Prostate gland (tissue), 2 donors: ENCODE measurements at regions not wholly inside any gene's neighbourhood (a gene's known extent, or its start where the extent isn't known, plus 50 kb on each side); places are given as distances from the start of the nearest gene placed in this dataset.
A peak's percentile ranks its signal among the peaks of the same experiment; 100 is the strongest.

Experiments used
- DNase-seq: peaks from one replicate; pipeline ENCODE4 v3.0.0-alpha.2; 2019; ENCODE audit warnings: low spot score
- H3K27ac ChIP-seq, 2 donors: fragments of 200-600 bp; sonication (generic); 2 replicates each; pipeline ENCODE4 v1.5.1; 2017 to 2019
- H3K27me3 ChIP-seq: fragments of 200-600 bp; sonication (generic); replicated peaks from 2 replicates; pipeline ENCODE4 v1.5.1; 2019; ENCODE audit not compliant: insufficient read depth
- H3K36me3 ChIP-seq, 2 donors: fragments of 200-600 bp; sonication (generic); 1 replicate in 1 of 2; 2 replicates in 1 of 2; pipeline versions ENCODE4 v1.5.1 to v1.8.1; 2017 to 2019
- H3K4me1 ChIP-seq: fragments of 200-600 bp; sonication (generic); replicated peaks from 2 replicates; pipeline ENCODE4 v1.5.1; 2019
- H3K4me3 ChIP-seq, 2 donors: fragments of 200-600 bp; sonication (generic); 2 replicates each; pipeline ENCODE4 v1.5.1; 2017 to 2019
- H3K9me3 ChIP-seq: fragments of 200-600 bp; sonication (generic); 2 replicates; pipeline ENCODE4 v1.5.1; 2017
- POLR2A ChIP-seq: fragments of 450-650 bp; IDR thresholded peaks from one replicate; pipeline ENCODE4 v1.6.1; 2016; ENCODE audit warnings: antibody characterized with exemption, mild to moderate bottlenecking
- POLR2AphosphoS5 ChIP-seq: sonication (generic); formaldehyde crosslinking; IDR thresholded peaks from one replicate; pipeline ENCODE4 v1.6.1; 2017; ENCODE audit warnings: antibody characterized with exemption
- WGBS: methylation state at CpG from one replicate; pipeline ENCODE4 v1.1.5; 2018; 5-methylcytosine and 5-hydroxymethylcytosine counted together
- intact Hi-C: fragments of 100-400 bp; cut with DNase I; formaldehyde crosslinking; loops from one replicate; pipeline ENCODE4 v1.14.2; 2022
- TF ChIP-seq, protein P1 (sequence below), 4 experiments: fragments of 200-600 bp in 2 of 4; fragments of 450-650 bp in 2 of 4; sonication (generic) in 2 of 4; IDR thresholded peaks; 1 replicate in 3 of 4; 2 replicates in 1 of 4; pipeline ENCODE4 v1.5.1; 2016 to 2019; ENCODE audit warnings: antibody characterized with exemption in 4 of 4, mild to moderate bottlenecking in 2 of 4, moderate library complexity in 2 of 4

DNA sequence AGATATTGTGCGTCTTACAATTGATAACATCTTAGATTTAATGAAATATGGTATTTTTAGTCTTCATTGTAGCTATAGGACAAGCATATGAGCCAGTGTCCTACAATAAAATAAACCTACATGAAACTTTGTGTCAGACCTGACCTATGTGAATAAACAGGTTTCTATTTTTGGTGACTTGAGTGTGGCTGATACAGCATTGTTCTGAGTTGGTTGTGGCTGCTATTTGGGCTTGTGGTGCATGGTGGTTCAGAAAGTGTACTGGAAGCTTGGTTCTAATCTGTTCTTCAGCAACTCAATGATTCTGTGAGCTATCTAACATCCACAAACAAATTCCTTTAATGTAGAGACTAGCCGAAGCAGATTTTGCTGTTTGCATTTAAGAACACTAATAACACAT lies 64.9 kb upstream of the MAP2 start:
- no peak for DNase-seq
- Histone ChIP-seq H3K36me3 (no peaks in the 10 kb centered on the region), H3K9me3 (no peaks in the 10 kb centered on the region), H3K4me3 (no peak overlapping the region), H3K27me3 (no peaks in the 10 kb centered on the region), H3K27ac (no peak overlapping the region), H3K4me1 (no peaks in the 10 kb centered on the region)
- 81% methylated on average over 2 of the region's 2 CpGs for WGBS
- intact Hi-C loops, result no loop called here
- no peak for TF ChIP-seq POLR2A

DNA sequence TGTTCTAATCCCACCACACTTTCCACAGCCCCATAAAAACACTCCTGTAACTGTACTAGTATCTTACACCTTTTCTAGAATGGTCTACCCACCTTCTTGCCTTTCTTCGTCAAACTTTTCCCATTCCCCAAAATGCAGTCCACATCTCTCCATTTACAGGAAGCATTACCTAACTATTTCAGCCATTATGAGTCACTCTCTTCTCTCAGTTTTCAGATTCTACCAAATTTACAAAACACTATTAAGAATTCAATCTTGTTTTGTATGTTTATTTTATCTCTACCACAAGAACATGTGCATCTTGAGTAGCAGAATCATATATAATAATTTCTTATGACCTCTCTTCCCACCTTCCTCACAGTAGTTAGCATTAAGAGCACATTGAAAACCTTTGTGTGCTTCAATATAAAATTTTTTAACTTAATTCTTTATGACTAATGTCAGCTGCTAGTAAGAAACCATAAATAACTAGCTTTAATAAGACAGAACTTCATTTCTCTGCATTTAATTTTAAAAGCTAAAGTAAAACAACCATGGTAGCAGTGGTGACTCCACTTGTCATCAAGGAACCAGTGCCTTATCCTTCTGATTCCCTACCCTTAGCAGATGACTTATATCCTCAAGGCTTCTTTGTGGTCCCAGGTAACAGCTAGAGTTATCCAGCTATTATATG lies 56.6 kb upstream of the MAP2 start:
- no peaks in the 10 kb centered on the region for H3K4me1 ChIP-seq
- H3K27me3 ChIP-seq, result no peaks in the 10 kb centered on the region
- 95% methylated on average over 1 of the region's 1 CpG for WGBS
- intact Hi-C loops, result no loop called here
- no peak overlapping the region for H3K27ac ChIP-seq
- no peaks in the 10 kb centered on the region for H3K9me3 ChIP-seq
- DNase-seq, result no peak
- H3K36me3 ChIP-seq, result no peaks in the 10 kb centered on the region
- TF ChIP-seq POLR2A (no peak), POLR2AphosphoS5 (no peak)
- TF ChIP-seq, protein P1, sequence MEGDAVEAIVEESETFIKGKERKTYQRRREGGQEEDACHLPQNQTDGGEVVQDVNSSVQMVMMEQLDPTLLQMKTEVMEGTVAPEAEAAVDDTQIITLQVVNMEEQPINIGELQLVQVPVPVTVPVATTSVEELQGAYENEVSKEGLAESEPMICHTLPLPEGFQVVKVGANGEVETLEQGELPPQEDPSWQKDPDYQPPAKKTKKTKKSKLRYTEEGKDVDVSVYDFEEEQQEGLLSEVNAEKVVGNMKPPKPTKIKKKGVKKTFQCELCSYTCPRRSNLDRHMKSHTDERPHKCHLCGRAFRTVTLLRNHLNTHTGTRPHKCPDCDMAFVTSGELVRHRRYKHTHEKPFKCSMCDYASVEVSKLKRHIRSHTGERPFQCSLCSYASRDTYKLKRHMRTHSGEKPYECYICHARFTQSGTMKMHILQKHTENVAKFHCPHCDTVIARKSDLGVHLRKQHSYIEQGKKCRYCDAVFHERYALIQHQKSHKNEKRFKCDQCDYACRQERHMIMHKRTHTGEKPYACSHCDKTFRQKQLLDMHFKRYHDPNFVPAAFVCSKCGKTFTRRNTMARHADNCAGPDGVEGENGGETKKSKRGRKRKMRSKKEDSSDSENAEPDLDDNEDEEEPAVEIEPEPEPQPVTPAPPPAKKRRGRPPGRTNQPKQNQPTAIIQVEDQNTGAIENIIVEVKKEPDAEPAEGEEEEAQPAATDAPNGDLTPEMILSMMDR (IDR thresholded peaks at IDR 0.05), result no peak
- no peak overlapping the region for H3K4me3 ChIP-seq

DNA sequence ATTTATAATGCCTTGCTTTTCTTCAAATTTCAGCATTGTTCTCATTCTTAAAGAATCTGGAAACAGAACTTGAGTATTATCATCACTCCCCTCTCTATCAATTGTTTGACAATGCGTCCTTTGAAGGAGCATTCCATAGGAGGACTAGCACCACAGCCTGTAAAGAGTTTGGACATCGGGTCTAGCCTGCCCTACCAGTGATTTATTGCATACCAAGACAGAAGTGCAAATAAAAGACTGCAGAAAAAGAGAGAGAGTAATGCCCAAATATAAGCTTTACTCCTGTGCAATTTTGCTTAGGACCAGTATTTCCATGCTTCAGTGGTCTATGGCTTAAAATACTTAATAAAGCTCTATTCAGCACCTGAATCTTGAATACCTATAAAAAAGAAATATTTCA lies 55.4 kb upstream of the MAP2 start:
- intact Hi-C loops, result no loop called here

DNA sequence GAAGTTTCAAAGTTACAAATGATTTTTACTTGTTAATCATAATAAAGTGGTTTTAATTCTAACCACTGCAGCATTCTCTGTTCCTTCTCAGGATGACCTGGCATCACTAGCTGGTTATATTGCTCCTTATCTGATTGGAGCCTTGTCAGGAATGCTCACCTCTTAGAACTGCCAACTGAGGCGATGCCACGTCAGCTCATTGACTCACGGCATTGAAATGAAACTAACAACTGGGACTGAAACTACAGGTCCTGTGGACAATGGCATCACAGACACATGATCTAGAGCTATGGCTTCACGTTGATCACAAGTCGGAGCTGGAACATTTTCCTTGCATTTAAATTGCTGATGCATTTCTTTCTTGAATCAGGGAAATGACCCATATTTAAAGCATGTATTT lies 54.9 kb upstream of the MAP2 start:
- Histone ChIP-seq H3K4me3 (no peak overlapping the region), H3K4me1 (no peaks in the 10 kb centered on the region), H3K27me3 (no peaks in the 10 kb centered on the region), H3K27ac (peak overlapping the region; percentile 59 to 85), H3K9me3 (no peaks in the 10 kb centered on the region), H3K36me3 (no peaks in the 10 kb centered on the region)
- TF ChIP-seq POLR2A (no peak), POLR2AphosphoS5 (peak; percentile 98)
- 2% methylated on average over 5 of the region's 5 CpGs for WGBS
- peak; percentile 95 for DNase-seq
- intact Hi-C loops, result no loop called here

More for the DNA sequence above, 55.4 kb upstream of the MAP2 start:
- Histone ChIP-seq H3K4me3 (no peak overlapping the region), H3K9me3 (no peaks in the 10 kb centered on the region), H3K36me3 (no peaks in the 10 kb centered on the region), H3K4me1 (no peaks in the 10 kb centered on the region), H3K27ac (peak overlapping the region in 1 of 2 donors; percentile 59), H3K27me3 (no peaks in the 10 kb centered on the region)
- DNase-seq, result peak; percentile 27
- TF ChIP-seq POLR2A, result no peak
- TF ChIP-seq, protein P1 (IDR thresholded peaks at IDR 0.05), result no peak
- no peak for TF ChIP-seq POLR2AphosphoS5
- WGBS, result 10% methylated on average over 2 of the region's 2 CpGs

DNA sequence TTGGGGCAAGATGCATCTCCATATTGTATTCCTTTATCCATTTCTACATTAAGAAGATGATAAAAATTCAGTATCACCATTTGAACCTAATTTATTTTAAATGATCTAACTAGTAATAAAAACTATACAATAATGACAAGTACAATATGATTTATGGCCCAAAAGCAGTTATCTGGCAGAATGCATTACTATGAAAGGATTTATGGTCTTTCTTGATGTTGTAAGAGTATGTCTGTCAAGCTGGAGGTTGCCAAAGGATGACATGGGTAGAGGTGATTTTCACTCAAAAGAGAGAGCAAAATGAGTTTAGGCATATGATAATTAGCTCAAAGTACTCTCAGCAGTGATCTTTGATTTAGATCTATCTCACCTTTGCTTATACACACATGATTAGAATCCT lies 54.2 kb upstream of the MAP2 start:
- Histone ChIP-seq H3K27ac (peak overlapping the region; percentile 59 to 85), H3K27me3 (no peaks in the 10 kb centered on the region), H3K9me3 (no peaks in the 10 kb centered on the region), H3K4me3 (no peak overlapping the region), H3K4me1 (no peaks in the 10 kb centered on the region), H3K36me3 (no peaks in the 10 kb centered on the region)
- intact Hi-C loops, result no loop called here
- DNase-seq, result no peak
- TF ChIP-seq POLR2AphosphoS5, result no peak
- TF ChIP-seq, protein P1 (IDR thresholded peaks at IDR 0.05), result no peak
- TF ChIP-seq POLR2A, result no peak

DNA sequence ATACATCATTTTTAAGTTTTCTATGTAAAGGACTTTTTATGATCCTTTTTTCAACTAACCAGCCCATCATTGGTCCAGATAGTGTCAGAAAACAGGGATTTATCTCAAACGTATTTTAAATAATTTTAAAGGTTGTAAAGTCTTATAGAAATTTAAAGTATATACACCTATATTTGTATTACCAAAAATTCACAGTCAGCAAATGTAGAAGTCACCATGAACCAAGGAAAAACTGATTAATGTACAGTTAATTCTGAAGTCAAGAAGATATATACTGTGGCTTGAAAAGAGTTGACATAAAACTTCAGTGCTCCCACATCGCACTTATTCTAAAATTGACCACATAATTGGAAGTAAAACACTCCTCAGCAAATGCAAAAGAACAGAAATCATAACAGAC lies 52.4 kb upstream of the MAP2 start:
- WGBS, result 85% methylated on average over 2 of the region's 2 CpGs
- H3K4me1 ChIP-seq, result no peaks in the 10 kb centered on the region
- no peaks in the 10 kb centered on the region for H3K36me3 ChIP-seq
- H3K27me3 ChIP-seq, result no peaks in the 10 kb centered on the region
- no peaks in the 10 kb centered on the region for H3K9me3 ChIP-seq
- DNase-seq, result no peak
- intact Hi-C loops, result no loop called here
- TF ChIP-seq POLR2AphosphoS5 (no peak), POLR2A (no peak)
- TF ChIP-seq, protein P1 (IDR thresholded peaks at IDR 0.05), result no peak
- H3K27ac ChIP-seq, result no peak overlapping the region
- no peak overlapping the region for H3K4me3 ChIP-seq
